AG09319 (cell line): ENCODE measurements at regions not wholly inside any gene's neighbourhood (a gene's known extent, or its start where the extent isn't known, plus 50 kb on each side); places are given as distances from the start of the nearest gene placed in this dataset.

Source experiments
- DNase-seq: peaks from one replicate; pipeline ENCODE4 v3.0.0-alpha.2; 2010; ENCODE audit warnings: low read depth; ENCODE audit errors: extremely low read depth
- TF ChIP-seq, protein P1 (sequence below): IDR thresholded peaks from 2 replicates; pipeline ENCODE4 v1.5.1; 2011; ENCODE audit warnings: low read depth, mild to moderate bottlenecking, inconsistent platforms, low read length, moderate library complexity

GRCh38 chr14:98907271-98907670 is 364.7 kb downstream of the BCL11B start:
- no peak for DNase-seq
- TF ChIP-seq, protein P1, sequence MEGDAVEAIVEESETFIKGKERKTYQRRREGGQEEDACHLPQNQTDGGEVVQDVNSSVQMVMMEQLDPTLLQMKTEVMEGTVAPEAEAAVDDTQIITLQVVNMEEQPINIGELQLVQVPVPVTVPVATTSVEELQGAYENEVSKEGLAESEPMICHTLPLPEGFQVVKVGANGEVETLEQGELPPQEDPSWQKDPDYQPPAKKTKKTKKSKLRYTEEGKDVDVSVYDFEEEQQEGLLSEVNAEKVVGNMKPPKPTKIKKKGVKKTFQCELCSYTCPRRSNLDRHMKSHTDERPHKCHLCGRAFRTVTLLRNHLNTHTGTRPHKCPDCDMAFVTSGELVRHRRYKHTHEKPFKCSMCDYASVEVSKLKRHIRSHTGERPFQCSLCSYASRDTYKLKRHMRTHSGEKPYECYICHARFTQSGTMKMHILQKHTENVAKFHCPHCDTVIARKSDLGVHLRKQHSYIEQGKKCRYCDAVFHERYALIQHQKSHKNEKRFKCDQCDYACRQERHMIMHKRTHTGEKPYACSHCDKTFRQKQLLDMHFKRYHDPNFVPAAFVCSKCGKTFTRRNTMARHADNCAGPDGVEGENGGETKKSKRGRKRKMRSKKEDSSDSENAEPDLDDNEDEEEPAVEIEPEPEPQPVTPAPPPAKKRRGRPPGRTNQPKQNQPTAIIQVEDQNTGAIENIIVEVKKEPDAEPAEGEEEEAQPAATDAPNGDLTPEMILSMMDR, result no peak

DNA sequence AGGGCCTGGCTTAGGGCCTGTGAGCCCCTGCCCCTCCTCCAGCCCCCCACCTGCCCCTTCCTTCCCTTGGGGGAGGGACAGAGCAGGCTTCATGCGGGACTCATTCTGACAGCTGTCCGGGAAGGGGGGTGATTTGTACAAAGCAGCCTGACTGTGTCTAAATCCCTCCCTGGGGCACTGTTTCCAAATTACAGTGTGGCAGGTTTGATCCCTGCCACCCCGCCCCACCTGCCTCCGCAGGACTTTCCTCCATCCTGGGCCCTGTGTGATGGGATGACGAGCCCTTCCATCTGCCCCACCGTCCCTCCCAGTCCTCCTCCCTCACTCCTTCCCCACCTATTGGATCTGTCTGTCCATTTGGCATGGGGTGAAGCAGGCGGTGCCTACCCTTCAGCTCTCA is 363.9 kb downstream of the BCL11B start:
- DNase-seq, result no peak
- TF ChIP-seq, protein P1, result no peak

GRCh38 chr14:98909251-98909944 is 362.6 kb downstream of the BCL11B start:
- no peak for DNase-seq
- TF ChIP-seq, protein P1, result no peak

GRCh38 chr14:98910061-98910460 is 361.9 kb downstream of the BCL11B start:
- TF ChIP-seq, protein P1, result no peak
- DNase-seq, result no peak

GRCh38 chr14:98912655-98913054 is 359.3 kb downstream of the BCL11B start:
- TF ChIP-seq, protein P1, result no peak
- no peak for DNase-seq

- TF ChIP-seq, protein P1, result no peak
- DNase-seq, result no peak
Observed at GRCh38 chr14:98913967-98914650, 357.9 kb downstream of the BCL11B start.

DNA sequence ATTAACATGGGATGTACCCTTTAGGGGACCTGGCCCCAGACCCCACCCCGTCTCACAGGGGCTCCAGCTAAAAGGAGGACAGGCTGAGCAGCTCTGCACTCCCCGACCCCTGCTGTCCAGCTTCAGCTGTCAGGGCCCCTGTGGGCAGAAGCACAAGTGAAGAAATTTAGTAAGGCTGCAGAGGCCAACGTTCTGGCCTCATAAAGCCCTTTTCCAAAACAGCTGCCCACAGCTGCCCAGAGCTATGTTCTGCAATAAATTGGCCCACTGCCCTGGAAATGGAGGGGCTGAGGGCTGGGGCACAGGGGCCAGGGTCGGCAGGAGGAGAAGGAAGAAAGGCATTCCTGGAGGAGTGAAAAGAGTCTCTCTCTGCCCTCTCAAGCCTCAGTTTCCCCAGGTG is 357.1 kb downstream of the BCL11B start:
- TF ChIP-seq, protein P1, result no peak
- DNase-seq, result no peak
